Uterus (tissue), 2 donors: ENCODE measurements at regions not wholly inside any gene's neighbourhood (a gene's known extent, or its start where the extent isn't known, plus 50 kb on each side); places are given as distances from the start of the nearest gene placed in this dataset.

Experiments used
- CTCF ChIP-seq, 4 experiments: fragments of 200-600 bp in 2 of 4; fragments of 450-650 bp in 2 of 4; sonication (generic) in 2 of 4; IDR thresholded peaks; one replicate each; pipeline ENCODE4 v1.5.1; 2016 to 2019; ENCODE audit warnings: antibody characterized with exemption in 4 of 4, mild to moderate bottlenecking in 2 of 4, moderate library complexity in 1 of 4
- POLR2A ChIP-seq, 2 donors: fragments of 450-650 bp; IDR thresholded peaks; one replicate each; pipeline ENCODE4 v1.6.1; 2016; ENCODE audit warnings: antibody characterized with exemption in 2 of 2, mild to moderate bottlenecking in 1 of 2, moderate library complexity in 1 of 2

- no peak for TF ChIP-seq CTCF (IDR thresholded peaks at IDR 0.05)
- TF ChIP-seq POLR2A (IDR thresholded peaks at IDR 0.05) = no peak
Observed at GRCh38 chr3:162292409-162292808, 795.8 kb downstream of the OTOL1 start.
